ENCODE measurements at regions not wholly inside any gene's neighbourhood (a gene's known extent, or its start where the extent isn't known, plus 50 kb on each side); places are given as distances from the start of the nearest gene placed in this dataset.

DNA sequence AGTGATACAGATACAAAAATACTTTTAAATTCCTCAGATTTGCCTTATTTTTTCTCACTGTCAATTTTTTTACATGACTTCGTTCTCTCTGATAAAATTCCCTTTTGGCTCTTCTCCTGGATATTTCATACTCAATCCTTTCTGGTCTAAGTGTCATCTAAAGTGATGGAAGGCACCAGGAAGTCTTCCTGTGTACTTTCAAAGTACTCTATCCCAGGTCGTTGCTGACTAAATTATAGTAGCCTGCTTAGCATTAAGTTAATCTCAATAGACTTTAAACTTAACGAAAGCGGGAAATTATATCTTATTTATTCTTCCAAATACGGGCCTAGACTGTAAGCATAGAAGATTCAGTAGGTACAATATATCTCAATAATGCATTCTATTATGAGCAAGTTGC, 67.8 kb downstream of the CASP12 start:
- no peak for DNase-seq (ENCODE audit: low spot score)

DNA sequence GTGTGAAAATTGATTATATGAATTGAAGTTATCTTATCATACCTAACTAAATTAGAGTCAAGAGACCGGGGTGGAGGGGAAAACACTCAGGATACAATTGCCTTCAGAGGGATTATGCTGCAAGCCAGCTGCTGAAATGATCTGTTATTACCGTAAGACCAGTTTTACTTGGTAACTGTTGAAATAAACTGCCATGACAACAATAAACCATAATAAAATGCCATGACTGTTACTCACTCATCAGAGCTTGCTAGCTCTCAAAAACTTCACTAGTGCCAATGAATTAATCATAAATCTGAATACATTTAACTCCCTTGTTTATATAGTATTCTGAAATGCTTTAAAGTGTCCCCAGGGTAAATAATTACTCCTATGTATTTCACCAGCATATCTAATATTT, 68.2 kb downstream of the CASP12 start:
- DNase-seq (ENCODE audit: low spot score), result no peak

DNA sequence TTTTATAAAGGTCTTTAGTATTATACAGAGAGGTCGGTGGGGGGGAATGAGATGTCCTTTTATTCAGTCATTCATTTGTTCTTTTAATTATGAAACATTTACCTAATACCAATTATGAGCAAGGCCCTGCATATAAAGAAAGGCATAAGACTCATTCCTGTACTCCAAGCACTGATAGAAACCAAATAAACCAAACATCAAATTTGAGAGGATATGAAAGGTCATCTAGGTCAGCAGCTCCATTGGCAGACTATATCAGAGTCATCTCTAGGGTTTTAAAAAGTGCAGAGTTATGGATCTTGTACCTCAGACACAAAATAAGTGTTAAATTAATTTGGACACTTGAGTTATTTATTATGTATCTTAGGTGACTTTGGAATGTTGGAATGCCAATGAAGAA, 71.5 kb downstream of the CASP12 start:
- DNase-seq (ENCODE audit: low spot score), result no peak

DNA sequence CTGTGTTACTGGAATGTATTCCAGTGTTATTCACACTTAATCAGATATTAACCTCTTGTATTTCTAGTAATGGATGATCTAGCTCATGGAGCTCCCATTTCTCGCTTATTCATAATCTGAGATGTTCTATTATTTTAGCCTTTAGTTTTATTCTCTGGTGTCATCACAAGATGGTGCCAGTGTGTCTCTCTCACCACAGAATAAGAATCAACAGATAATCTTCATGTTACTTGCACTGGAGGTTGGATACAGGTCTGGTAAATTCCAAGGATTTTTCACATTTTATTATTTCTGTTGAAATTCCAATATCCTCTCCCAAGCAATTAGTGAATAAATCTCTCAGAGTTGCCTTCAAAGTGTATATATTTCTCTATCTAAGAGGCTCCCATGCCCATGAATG, 74.6 kb downstream of the CASP12 start:
- no peak for DNase-seq (ENCODE audit: low spot score)

DNA sequence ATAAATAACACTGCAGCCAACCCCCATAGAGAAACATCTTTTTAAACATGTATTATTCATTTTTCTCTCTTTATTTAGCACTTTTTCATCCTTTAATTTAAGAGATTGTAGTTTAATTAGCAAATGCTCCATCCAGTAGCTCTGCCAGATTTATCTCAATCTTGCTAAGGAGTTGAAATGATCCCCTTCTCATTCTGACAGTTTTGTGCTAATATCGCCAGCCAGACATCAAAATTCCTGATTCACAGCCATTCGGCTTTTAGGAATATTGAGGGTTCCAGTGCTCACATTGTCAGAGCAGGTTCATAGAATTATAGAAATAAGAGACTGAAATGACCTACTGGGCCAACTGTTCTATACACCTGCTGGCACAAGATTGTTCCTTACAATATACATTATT, 77.8 kb downstream of the CASP12 start:
- DNase-seq (ENCODE audit: low spot score), result no peak

DNA sequence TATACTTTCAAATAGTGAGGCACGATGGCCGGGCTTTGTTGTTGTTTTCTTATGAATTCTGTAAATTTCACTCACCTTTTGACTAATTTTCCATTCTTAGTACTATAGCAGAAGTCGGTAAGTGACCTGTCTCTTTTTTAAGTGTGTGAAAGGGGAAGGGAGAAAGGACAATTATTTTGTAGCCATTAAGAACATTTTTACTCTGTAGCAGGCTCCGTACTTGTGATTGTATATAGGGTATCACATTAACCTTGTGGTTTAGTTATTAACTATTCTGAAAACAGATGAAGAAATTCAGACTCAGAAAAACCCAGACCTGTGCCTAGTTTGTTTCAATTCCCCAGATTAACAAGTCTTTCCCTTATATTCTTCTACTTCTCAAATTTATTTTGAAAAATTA, 78.7 kb downstream of the CASP12 start:
- DNase-seq (ENCODE audit: low spot score), result no peak

DNA sequence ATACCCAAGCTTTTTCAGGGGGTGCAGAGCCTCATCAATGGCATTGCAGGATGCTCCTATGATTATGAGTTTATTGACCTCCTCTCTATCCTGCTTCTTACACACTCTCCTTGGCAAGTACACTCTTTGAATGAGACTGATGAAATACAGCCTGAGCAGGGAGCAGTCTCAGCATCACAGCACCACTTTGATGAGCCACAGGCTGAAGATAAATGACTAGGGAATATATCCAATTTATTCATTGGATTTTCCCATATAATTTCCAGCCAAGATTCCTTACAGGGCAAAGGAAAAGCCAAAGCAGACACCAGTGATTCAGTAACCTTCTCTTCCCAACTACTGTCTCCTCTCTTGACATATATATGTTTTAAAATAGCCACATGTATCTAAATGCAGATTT, 79.2 kb downstream of the CASP12 start:
- DNase-seq (ENCODE audit: low spot score), result no peak

GRCh38 chr11:104817973-104818372, 80.3 kb downstream of the CASP12 start:
- DNase-seq (ENCODE audit: low spot score), result no peak

GRCh38 chr11:104813532-104813931, 84.7 kb downstream of the CASP12 start:
- no peak for DNase-seq (ENCODE audit: low spot score)

DNA sequence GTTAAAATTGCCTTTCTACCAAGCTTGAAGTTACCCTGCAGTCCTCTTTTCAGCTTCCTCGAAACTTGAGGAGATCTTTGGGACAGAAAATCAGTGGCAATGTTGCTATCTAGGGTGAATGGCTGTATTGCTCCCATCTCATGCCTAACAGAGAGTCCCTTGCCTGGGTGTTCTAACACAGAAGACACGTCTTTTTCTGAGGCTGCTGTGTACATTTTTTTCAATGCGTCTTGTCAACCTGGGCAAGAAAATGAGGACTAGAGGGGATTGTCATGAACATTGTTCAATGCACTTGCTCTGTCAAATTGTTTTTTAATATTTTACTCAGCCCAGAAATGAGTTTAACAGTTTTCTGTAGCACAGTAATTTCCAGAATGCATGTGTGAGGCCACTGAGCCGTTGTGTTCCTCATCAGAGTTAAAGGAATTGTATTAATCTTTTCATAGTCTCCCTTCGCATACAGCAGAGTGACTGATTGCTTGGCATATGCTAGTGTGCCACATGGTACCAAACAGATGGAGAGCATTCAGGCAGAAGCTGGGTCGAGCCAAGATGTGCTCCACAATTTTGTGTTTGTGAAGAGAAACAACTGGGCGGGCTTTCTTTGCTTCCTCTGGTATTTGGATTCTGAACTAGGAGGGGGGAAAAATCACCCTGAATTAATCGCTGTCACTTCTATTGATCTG, 86.0 kb downstream of the CASP12 start:
- no peak for DNase-seq (ENCODE audit: low spot score)

GRCh38 chr11:104803776-104804175, 94.5 kb downstream of the CASP12 start:
- DNase-seq (ENCODE audit: low spot score), result no peak

GRCh38 chr11:104799251-104799650, 99.0 kb downstream of the CASP12 start:
- DNase-seq (ENCODE audit: low spot score), result no peak

DNA sequence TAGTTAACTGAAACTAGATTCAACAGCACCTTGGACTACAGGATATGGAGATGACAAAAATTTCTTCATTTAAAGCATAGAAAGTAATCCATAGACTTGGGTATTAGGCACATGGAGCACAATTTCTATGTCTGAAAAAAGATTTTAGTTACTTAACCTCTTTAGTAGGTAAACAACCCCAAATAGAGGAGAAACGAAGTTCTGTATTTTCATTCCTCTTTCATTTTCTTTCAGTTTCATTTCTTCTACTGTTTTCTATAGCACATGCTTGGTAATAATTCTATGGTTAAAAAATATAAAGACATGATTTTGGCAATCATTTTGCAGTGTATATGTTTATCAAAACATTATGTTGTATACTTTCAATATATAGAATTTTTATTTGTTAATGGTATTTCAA, 99.5 kb downstream of the CASP12 start:
- DNase-seq (ENCODE audit: low spot score), result no peak

DNA sequence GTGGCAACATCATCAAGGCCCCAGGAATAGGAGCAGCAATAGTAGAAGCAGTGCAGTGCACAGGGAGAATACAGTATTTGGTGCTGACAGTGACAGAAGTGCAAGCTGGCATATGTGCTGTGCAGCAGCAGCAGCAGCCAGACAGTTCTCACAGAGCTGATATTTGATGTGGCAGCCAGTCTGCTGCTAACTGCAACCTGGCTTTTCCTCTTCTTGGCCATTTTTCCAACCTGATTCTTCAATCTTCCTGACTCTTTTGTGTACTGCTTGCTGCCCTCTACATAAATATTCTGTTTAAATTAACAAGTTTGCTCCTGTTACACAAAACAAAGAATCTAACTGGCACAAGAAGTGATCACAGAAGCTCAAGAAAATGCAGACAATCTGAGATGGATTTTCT, 102.0 kb downstream of the CASP12 start:
- DNase-seq (ENCODE audit: low spot score), result no peak

DNA sequence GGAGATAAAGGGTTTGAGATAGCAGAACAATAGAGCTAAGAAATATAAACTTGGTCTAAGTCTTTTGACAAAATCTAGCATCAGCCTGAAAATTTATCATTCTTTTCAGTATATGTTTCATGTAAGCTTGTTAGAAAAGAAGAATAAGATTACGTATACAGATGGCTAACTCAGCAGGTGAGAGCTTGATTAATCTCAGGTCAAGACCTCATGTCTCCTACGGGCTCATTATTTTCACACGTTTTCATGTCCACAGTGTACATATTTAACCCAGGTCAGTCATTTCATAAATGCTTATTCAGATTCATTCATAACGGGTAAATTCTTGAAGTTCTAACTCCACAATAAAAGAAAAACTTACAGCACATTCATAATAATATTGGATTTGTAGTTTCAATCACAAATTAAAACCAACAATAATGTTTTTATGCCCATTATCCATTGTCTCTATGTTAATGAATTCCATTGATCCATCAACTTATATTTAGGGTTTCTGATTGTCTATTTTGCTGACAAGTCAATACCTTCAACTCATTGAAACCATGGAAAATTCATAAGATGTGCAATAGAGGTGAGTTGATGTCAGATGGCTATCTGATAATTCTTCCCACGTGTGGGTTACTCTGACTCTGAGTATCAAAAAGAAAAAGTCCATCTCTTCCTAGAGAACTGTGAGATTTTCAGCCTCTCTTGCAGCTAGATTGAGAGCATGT, 102.6 kb downstream of the CASP12 start:
- no peak for DNase-seq (ENCODE audit: low spot score)

DNA sequence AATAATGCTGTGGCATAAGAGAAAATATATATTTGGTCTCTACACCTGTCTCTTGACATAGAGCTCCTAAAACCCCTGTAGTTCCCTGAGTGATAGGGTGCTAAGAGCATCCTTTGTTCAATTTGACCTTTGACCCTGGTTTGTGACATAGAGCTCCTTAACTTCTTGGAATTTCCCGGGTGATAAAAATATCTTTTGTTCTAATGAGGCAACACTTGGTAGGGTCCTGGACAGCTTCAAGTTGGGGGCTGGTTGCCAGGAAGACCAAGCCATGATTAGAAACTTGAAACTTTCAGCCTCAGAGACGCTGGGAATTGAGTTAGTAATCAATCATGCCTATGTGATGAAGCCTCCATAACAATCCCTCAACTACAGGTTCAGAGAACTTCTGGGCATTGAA, 105.4 kb downstream of the CASP12 start:
- DNase-seq (ENCODE audit: low spot score), result no peak

DNA sequence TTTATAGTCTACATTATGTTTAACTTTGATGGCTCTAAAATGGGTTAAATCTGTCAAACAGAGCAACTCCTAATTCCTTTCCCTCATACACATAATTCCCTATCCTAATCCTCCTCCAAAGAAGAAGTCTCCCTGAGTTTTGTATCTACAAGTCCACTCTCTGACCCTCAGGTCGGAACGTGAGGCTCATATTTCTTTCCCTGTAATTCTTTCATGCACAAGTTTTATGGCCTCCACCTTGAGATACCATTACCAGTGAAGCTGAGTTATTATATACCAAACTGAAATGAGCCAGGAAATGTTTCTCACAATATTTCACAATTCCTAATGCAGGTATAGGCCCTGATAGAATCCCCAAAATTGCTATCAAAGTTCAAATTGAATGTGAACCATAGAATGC, 106.4 kb downstream of the CASP12 start:
- no peak for DNase-seq (ENCODE audit: low spot score)

DNA sequence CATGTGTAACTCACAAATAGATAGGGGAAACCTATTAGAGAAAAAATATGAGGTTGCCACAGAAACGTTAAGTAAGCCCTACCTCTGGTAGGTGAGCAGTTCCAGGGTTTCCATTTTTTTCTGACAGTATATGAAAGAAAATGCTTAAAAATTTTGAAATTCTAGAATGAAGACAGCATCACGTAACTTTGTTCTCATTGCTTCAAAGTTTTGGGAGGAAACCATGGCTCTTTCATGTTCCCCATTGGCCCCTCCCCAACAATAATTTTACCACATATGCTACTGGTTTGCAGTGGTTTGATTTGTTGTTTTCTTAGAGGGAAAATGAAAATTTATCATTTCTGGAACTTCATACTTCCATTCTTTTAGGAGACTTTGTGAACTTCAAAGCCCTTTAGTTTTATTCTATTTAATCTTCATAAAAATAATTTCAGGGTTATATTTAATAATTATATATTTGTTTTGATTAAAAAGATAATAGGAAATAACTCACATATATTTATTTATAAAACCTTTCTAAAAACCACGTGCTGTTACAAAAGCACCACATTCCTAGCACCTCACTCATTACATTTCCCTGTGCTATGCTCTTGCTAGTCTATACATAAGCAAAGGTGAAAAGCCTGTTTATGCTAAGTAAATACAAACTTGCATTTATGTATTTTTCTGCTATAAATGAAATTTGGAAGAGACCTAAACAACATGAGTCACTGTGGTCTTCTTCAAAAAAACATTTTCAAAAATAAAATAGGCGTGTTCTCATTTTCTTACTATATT, 113.4 kb downstream of the CASP12 start:
- DNase-seq (ENCODE audit: low spot score), result no peak

DNA sequence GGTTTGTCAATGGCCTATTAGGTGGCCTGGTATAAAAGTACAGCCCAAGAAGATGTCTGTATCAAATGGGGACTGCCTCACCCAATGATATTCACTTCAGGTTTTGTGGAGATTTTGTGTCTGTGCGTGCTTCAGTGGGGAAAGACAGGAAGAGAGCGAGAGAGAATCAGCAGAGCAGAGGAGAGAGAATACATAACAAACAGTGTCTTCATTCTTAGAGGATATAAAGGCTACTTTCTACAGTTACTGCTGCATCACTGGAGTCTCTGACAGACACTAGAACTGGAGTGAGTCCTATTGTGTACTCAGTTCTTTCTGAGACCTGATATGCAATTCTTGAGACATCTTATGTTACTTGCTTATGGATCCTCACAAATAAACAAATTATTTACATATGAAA, 115.0 kb downstream of the CASP12 start:
- DNase-seq (ENCODE audit: low spot score), result no peak

DNA sequence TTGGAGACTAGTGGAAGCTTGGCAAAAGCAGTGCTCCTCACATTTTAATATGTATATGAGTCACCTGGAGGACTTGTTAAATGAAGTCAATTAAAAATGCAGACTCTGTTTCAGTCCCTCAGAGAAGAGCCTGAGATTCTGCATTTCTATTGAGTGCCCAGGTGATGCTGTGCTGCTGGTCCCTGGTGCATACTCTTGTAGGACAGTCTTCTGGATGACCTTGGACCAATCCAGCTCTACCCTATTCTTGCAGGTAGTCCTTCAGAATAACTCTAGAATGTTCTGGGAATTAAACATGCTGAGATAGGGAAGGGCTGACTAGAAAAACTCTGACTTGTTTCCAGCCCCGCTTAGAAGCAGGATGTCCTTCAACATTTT, 115.9 kb downstream of the CASP12 start:
- DNase-seq (ENCODE audit: low spot score), result no peak

- no peak for DNase-seq (ENCODE audit: low spot score)
Measured at GRCh38 chr11:104781719-104782376, 116.4 kb downstream of the CASP12 start.

DNA sequence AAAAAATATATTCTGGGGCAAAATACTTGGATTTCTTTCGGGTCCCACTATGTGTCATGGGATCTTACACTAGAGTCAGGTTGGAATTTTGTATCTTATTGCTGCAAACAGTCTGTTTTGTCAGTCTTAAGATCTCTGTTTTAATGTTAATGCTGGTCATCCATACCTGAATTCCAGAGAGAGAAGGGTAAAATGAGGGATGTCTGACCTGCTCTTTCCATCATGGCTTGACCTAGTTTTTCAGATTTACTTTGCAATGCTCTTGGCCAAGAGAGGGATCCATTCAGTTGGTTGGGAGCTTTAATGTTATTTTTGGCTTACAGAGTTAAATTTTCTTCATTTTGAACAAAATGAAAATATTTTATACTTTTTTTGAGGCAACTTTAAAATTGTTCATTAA, 117.2 kb downstream of the CASP12 start:
- DNase-seq (ENCODE audit: low spot score), result no peak
